Hepatocyte (in vitro differentiated cells): ENCODE measurements at regions not wholly inside any gene's neighbourhood (a gene's known extent, or its start where the extent isn't known, plus 50 kb on each side); places are given as distances from the start of the nearest gene placed in this dataset.

Experiments used
- CTCF ChIP-seq: fragments of 200-600 bp; sonication (generic); IDR thresholded peaks from 2 replicates; pipeline ENCODE4 v1.5.1; 2016; ENCODE audit warnings: antibody characterized with exemption, mild to moderate bottlenecking; ENCODE audit not compliant: poor library complexity
- EZH2 ChIP-seq: fragments of 200-600 bp; sonication (generic); IDR thresholded peaks from 2 replicates; pipeline ENCODE4 v1.6.1; 2016; ENCODE audit warnings: antibody characterized with exemption, mild to moderate bottlenecking, borderline replicate concordance

GRCh38 chr6:22078802-22079545, 217.9 kb downstream of the PRL start:
- no peak for TF ChIP-seq CTCF
- TF ChIP-seq EZH2: no peak
